NCI-H2171 (cell line): ENCODE measurements at regions not wholly inside any gene's neighbourhood (a gene's known extent, or its start where the extent isn't known, plus 50 kb on each side); places are given as distances from the start of the nearest gene placed in this dataset.

Source experiments
- DNase-seq: peaks from one replicate; lab custom pipeline; 2025; lab: John Stamatoyannopoulos, UW

- no peak for DNase-seq
Observed at GRCh38 chr5:60374409-60374808, 325.6 kb downstream of the DEPDC1B start.

- no peak for DNase-seq
Observed at GRCh38 chr5:60372786-60373185, 327.2 kb downstream of the DEPDC1B start.

DNA sequence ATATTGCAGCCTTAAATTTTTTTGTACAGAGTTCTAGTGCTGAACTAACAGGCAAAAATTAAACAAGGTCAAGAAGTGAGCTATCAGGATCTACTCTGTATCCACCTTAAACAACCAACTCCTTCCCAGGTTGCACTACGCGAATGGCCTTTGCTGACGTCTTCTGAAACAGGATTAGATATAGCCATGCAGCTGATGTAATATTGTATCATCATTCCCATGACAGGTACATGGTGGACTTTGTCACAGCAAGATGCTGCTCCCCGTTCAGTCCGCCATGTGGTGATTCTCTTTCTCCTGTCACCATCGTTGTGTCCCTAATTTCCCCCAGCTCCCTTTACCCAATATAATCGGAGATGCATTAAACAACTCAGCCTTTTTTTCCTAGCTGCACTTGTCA, 328.9 kb downstream of the DEPDC1B start:
- DNase-seq, result no peak

DNA sequence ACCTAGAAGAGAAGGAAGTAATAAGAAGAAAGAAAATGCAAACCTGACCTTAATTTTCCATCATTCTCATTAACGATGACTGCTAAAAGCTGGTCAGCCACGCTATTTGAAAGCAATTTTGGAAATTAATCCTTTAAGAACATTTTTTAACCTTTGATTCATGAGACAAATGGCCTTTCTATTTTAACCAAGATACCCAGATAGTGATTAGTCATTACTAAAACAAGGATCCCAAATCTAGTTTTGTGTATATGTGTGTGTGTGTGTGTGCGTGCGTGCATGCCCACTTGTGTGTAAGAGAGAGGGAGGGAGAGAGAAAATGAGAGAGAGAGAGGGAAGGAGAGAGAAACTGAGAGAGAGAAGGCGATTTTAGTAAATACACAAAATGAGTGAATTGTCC, 329.5 kb downstream of the DEPDC1B start:
- no peak for DNase-seq

- no peak for DNase-seq
Observed at GRCh38 chr5:60369391-60369790, 330.6 kb downstream of the DEPDC1B start.

GRCh38 chr5:60368100-60368499, 331.9 kb downstream of the DEPDC1B start:
- DNase-seq, result no peak

DNA sequence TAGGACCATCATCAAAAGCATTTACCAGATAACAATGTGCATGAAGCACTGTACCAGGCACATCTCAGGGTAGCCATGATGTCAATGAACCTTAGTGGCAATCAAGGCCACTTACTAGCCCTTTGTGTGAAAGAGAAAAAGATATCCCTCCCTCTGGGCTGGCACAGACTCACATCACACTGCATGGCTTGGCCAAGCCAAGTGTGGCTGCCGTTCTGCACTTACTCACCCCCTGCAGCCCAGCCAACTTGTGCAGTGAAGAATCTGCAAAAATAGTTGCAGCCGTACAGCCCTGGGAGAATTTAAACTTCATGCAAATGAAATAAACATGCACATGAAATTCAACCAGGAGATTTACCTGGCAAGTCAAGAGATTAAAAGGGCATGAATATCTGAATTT, 333.5 kb downstream of the DEPDC1B start:
- no peak for DNase-seq

DNA sequence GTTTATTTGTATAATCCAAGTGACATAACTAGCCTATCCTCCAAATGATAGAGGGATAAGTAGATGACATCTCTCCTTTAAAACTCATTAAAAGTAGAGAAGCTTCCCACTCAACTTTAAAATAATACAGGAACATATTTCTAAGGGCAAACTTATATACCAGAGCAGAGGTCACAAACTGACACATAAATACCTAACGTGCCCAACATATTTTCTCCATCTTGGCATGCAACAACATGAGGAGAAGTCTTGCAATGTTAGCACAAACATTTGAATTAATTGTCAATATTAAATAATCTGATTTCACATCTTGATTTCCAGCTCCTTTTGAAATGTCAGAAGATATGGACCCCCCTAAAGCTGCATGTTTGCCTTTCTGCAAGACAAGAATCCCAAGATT, 335.0 kb downstream of the DEPDC1B start:
- DNase-seq, result no peak

DNA sequence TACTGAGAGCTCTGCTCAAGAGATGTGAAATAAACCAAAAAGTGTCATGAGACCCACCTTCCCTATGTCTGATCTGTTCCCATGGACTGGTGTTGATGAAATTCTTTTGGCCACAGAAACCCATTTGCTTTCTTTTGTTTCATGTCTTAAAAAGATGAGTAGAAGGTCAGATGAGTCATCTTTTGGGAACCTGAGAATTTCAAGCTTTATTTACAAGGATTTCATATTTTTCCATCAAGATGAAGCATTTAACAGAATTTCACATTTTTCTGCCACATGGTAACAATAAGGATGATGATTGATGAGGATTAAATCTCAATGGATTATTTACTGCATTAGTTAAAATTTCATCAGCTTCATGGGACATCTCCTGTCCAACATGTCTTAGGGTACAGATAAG, 337.8 kb downstream of the DEPDC1B start:
- DNase-seq, result no peak

- DNase-seq, result no peak
Observed at GRCh38 chr5:60360355-60360754, 339.6 kb downstream of the DEPDC1B start.

DNA sequence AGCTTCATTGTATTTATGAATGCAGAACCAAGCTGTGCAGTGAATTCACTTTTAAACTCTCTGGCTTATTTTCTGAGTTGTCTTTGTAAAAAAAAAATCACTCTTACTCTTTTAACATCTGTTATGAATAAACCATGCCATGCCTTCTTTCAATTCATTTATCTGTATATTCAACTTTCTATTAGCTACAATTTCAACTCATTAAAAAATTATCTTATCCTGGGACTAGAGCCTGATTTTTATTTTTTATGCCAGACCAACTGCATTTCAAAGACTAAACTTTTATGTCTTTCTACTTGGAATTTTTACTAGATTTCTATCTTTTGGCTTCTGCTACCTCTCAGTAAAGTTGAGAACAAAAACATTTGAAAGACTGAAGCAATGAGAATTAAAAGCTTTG, 342.7 kb downstream of the DEPDC1B start:
- DNase-seq, result no peak

- DNase-seq, result no peak
Observed at GRCh38 chr5:60356745-60357144, 343.2 kb downstream of the DEPDC1B start.

DNA sequence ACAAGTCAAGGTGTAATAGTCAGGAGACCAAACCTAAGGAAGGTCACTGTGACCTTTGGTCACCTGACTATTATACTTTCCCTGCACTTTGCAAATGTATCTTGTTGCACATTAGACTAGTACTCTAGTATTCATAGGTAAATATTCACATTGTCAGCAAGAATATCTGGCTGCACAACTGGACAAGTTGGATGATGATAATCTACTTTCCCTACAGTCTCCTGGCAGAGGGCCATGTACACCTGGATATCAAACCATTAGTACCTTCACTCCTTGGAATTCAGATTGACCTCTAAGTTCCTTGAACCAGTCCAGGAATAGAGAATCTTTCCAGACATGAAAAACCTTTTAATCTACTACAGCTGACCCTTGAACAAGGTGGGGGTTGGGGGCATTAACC, 344.8 kb downstream of the DEPDC1B start:
- no peak for DNase-seq

DNA sequence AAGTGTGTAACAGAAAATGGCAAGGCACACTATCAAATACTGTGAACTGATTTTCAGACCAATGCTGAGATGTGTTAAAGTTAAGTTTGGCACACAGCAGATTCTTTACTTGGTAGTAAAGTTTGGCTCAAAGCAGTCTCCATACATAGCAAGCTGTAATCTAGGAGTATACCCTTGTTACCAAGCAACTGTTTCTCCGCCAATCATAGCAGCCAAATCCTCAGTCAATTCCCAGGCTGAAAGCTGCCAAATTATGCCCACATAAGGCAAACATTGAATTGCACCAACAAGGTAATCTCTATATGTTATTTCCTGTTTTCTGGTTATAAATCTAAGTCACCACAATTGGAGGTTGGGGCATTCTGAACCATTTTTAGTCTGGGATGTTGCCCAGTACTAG, 345.7 kb downstream of the DEPDC1B start:
- DNase-seq, result no peak

DNA sequence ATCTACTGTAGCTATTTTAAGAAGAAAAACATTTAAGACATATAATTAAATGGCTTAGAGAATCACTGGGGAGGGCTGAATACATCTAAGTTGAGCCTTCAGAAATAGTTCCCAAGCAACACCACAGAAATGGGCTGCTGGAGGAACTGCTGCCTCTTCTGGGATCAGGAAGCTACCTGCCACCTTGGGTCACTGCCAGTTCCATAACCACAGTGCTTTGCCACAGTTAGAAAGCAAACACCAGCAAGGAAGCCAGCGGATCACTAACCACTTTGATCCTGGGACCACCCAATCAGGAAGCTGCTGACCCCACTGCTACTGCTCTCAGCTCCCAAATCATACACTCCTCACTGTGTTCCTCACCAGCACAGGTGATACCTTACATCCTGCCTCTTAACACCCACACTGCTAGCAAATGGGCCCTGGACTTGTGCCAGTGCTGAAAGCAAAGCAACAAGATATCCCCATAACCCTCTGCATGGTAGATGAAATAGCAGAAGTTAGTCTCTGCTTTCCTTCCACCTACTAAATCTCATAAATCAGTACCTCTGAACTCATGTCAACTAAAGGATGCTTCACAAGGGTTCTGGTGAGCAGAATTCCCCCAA, 346.9 kb downstream of the DEPDC1B start:
- DNase-seq, result no peak

- no peak for DNase-seq
Observed at GRCh38 chr5:60350794-60351193, 349.2 kb downstream of the DEPDC1B start.

DNA sequence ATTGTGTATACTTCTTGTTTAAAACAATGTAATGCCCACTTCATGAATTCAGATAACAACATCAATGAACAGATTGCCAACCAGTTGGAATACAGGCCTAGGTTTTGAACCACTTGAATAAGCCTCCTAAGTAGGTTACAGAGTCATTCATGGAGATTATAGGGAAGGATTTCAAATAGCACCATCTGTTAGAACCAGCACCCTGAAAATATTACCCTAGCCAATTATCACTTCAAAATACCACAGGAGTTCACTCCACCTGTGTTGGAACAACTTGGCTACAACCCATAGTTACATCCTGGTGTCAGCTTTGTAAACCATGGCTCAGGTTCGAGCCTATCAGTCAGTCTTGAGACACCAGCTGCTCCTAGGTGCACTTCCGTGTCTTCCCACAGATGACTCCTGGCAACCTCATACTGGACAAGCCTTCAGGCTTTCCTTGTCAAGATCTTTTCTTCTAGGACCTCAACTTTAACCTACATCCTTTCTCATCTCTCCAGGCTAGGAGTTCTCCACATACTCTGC, 350.0 kb downstream of the DEPDC1B start:
- no peak for DNase-seq

DNA sequence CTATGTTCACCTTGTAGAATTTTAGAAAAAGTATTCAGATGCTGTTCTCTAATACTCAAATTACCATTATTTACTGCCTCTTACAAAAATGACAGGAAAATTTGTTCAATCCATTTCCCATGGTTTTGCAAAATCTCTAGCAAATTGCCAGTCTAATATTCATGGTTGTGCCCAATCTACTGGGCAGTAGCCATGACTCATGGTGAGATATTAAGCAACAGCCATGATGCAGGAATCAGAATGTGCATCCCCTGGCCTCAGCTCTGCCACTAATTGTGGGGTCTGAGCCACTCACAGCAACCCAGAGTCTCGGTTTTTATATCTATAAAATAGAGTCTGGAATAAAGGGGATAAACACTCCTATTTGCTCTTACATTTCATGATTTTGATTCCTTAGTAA, 353.6 kb downstream of the DEPDC1B start:
- DNase-seq, result no peak

- no peak for DNase-seq
Observed at GRCh38 chr5:60343102-60343501, 356.9 kb downstream of the DEPDC1B start.

DNA sequence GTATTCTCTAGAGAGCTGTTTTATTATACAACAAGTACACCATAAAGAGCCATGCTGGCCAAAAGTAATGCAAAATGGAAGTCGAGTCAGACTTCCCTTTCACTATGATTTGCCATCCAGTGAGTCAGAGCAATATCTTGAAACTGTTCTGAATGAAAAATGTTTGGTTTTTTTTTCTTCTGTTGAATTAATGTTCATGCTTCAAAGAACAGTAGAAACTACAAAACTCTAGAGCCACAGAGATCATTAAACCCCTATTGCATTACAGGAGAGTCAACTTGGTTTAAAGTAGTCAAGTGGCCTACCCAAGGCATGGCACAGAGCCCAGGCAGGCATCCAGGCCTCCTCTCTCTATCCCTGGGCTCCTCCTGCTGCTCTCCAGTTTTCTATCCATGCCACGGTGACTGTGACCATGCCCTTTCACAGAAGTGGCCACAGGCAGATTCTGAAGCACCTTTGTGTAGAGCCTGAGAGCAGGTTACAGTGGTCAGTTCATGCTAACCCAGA, 358.9 kb downstream of the DEPDC1B start:
- no peak for DNase-seq

- DNase-seq, result no peak
Observed at GRCh38 chr5:60340326-60340725, 359.6 kb downstream of the DEPDC1B start.

- no peak for DNase-seq
Observed at GRCh38 chr5:60339691-60340201, 360.2 kb downstream of the DEPDC1B start.

- DNase-seq, result no peak
Observed at GRCh38 chr5:60338846-60339245, 361.1 kb downstream of the DEPDC1B start.

- DNase-seq, result no peak
Observed at GRCh38 chr5:60336491-60336890, 363.5 kb downstream of the DEPDC1B start.
